ENCODE measurements at regions not wholly inside any gene's neighbourhood (a gene's known extent, or its start where the extent isn't known, plus 50 kb on each side); places are given as distances from the start of the nearest gene placed in this dataset.

- no peak for DNase-seq (ENCODE audit: low read depth in 3 of 3, low spot score in 1 of 3)
Measured at GRCh38 chr5:4662756-4663155, 477.4 kb upstream of the ADAMTS16 start.

GRCh38 chr5:4665911-4666310 lies 474.2 kb upstream of the ADAMTS16 start:
- DNase-seq (ENCODE audit: low read depth in 3 of 3, low spot score in 1 of 3) = no peak

- no peak for DNase-seq (ENCODE audit: low read depth in 3 of 3, low spot score in 1 of 3)
Measured at GRCh38 chr5:4674166-4674565, 466.0 kb upstream of the ADAMTS16 start.

GRCh38 chr5:4676934-4677333 lies 463.2 kb upstream of the ADAMTS16 start:
- DNase-seq (ENCODE audit: low read depth in 3 of 3, low spot score in 1 of 3) = no peak

- no peak for DNase-seq (ENCODE audit: low read depth in 3 of 3, low spot score in 1 of 3)
Measured at GRCh38 chr5:4684946-4685345, 455.2 kb upstream of the ADAMTS16 start.

GRCh38 chr5:4698596-4698995 lies 441.5 kb upstream of the ADAMTS16 start:
- DNase-seq (ENCODE audit: low read depth in 3 of 3, low spot score in 1 of 3) = no peak

GRCh38 chr5:4699592-4699991 lies 440.5 kb upstream of the ADAMTS16 start:
- no peak for DNase-seq (ENCODE audit: low read depth in 3 of 3, low spot score in 1 of 3)

GRCh38 chr5:4700069-4700468 lies 440.1 kb upstream of the ADAMTS16 start:
- no peak for DNase-seq (ENCODE audit: low read depth in 3 of 3, low spot score in 1 of 3)

- DNase-seq (ENCODE audit: low read depth in 3 of 3, low spot score in 1 of 3) = no peak
Measured at GRCh38 chr5:4700871-4701270, 439.3 kb upstream of the ADAMTS16 start.

- no peak for DNase-seq (ENCODE audit: low read depth in 3 of 3, low spot score in 1 of 3)
Measured at GRCh38 chr5:4703931-4704458, 436.1 kb upstream of the ADAMTS16 start.

- DNase-seq (ENCODE audit: low read depth in 3 of 3, low spot score in 1 of 3) = no peak
Measured at GRCh38 chr5:4704951-4705350, 435.2 kb upstream of the ADAMTS16 start.

GRCh38 chr5:4716781-4717180 lies 423.3 kb upstream of the ADAMTS16 start:
- no peak for DNase-seq (ENCODE audit: low read depth in 3 of 3, low spot score in 1 of 3)

GRCh38 chr5:4717446-4717845 lies 422.7 kb upstream of the ADAMTS16 start:
- no peak for DNase-seq (ENCODE audit: low read depth in 3 of 3, low spot score in 1 of 3)

- DNase-seq (ENCODE audit: low read depth in 3 of 3, low spot score in 1 of 3) = no peak
Measured at GRCh38 chr5:4720831-4721230, 419.3 kb upstream of the ADAMTS16 start.

GRCh38 chr5:4722886-4723285 lies 417.2 kb upstream of the ADAMTS16 start:
- no peak for DNase-seq (ENCODE audit: low read depth in 3 of 3, low spot score in 1 of 3)

- DNase-seq (ENCODE audit: low read depth in 3 of 3, low spot score in 1 of 3) = no peak
Measured at GRCh38 chr5:4725594-4725993, 414.5 kb upstream of the ADAMTS16 start.

GRCh38 chr5:4730279-4730678 lies 409.9 kb upstream of the ADAMTS16 start:
- no peak for DNase-seq (ENCODE audit: low read depth in 3 of 3, low spot score in 1 of 3)

- no peak for DNase-seq (ENCODE audit: low read depth in 3 of 3, low spot score in 1 of 3)
Measured at GRCh38 chr5:4734348-4734747, 405.8 kb upstream of the ADAMTS16 start.

- no peak for DNase-seq (ENCODE audit: low read depth in 3 of 3, low spot score in 1 of 3)
Measured at GRCh38 chr5:4735261-4735660, 404.9 kb upstream of the ADAMTS16 start.

GRCh38 chr5:4737868-4738267 lies 402.3 kb upstream of the ADAMTS16 start:
- no peak for DNase-seq (ENCODE audit: low read depth in 3 of 3, low spot score in 1 of 3)

GRCh38 chr5:4738298-4738697 lies 401.8 kb upstream of the ADAMTS16 start:
- no peak for DNase-seq (ENCODE audit: low read depth in 3 of 3, low spot score in 1 of 3)

GRCh38 chr5:4740156-4740555 lies 400.0 kb upstream of the ADAMTS16 start:
- DNase-seq (ENCODE audit: low read depth in 3 of 3, low spot score in 1 of 3) = no peak

GRCh38 chr5:4758550-4758949 lies 381.6 kb upstream of the ADAMTS16 start:
- no peak for DNase-seq (ENCODE audit: low read depth in 3 of 3, low spot score in 1 of 3)

- no peak for DNase-seq (ENCODE audit: low read depth in 3 of 3, low spot score in 1 of 3)
Measured at GRCh38 chr5:4758996-4759395, 381.1 kb upstream of the ADAMTS16 start.
